Keratinocyte (primary cell): ENCODE measurements at regions not wholly inside any gene's neighbourhood (a gene's known extent, or its start where the extent isn't known, plus 50 kb on each side); places are given as distances from the start of the nearest gene placed in this dataset.

ENCODE experiments used
- CTCF ChIP-seq, 3 experiments: IDR thresholded peaks in 1 of 3; conservative IDR thresholded peaks in 1 of 3; optimal IDR thresholded peaks in 1 of 3; 2 replicates in 2 of 3; 3 replicates in 1 of 3; pipeline versions ENCODE3 to v1.5.1; 2011; ENCODE audit warnings: low read length in 3 of 3, mild to moderate bottlenecking in 3 of 3, moderate library complexity in 2 of 3, control low read depth in 1 of 3, inconsistent platforms in 1 of 3; ENCODE audit not compliant: insufficient read depth in 2 of 3; ENCODE audit errors: extremely low read depth in 1 of 3
- EZH2 ChIP-seq: IDR thresholded peaks from one replicate; pipeline ENCODE4 v1.6.1; 2012; ENCODE audit warnings: inconsistent platforms, mild to moderate bottlenecking, low read length, moderate library complexity

- TF ChIP-seq CTCF (optimal IDR thresholded peaks at IDR 0.05 in 1 of 3, IDR thresholded peaks at IDR 0.05 in 1 of 3, conservative IDR thresholded peaks at IDR 0.05 in 1 of 3; ENCODE audit: extremely low read depth in 1 of 3, insufficient read depth in 2 of 3, low read length in 3 of 3) (no peak), EZH2 (no peak)
Measured at GRCh38 chr12:19068137-19068536, 61.4 kb upstream of the PLEKHA5 start.
